CD4-positive, alpha-beta T cell (primary cell): ENCODE measurements at regions not wholly inside any gene's neighbourhood (a gene's known extent, or its start where the extent isn't known, plus 50 kb on each side); places are given as distances from the start of the nearest gene placed in this dataset.

Source experiments
- ATAC-seq: fragments of 200-7000 bp; cut with Tn5 transposase; one replicate; pipeline ENCODE4 v1.10.0; 2022; ENCODE audit warnings: mild to moderate bottlenecking; ENCODE audit not compliant: poor library complexity
- CTCF ChIA-PET: fragments of 350-600 bp; sonication (Branson Sonifier 250); formaldehyde crosslinking; loops from one replicate; lab custom pipeline; 2021; ENCODE audit warnings: antibody characterized with exemption, inconsistent platforms; lab: Charles Lee
- POLR2A ChIA-PET: fragments of 350-600 bp; sonication (Branson Sonifier 250); formaldehyde crosslinking; loops from one replicate; lab custom pipeline; 2021; ENCODE audit warnings: antibody characterized with exemption, inconsistent platforms; lab: Charles Lee
- DNase-seq, 14 experiments: peaks; one replicate each; pipeline ENCODE4 v3.0.0-alpha.2; 2013 to 2020; ENCODE audit warnings: mixed read lengths in 2 of 14
- H3K27ac ChIP-seq, 2 donors: one replicate each; pipeline versions ENCODE4 v1.5.1 to v1.7.0; 2013; ENCODE audit warnings: low read length in 2 of 2, low read depth in 1 of 2, mild to moderate bottlenecking in 1 of 2
- H3K27me3 ChIP-seq, 2 experiments: 1 replicate in 1 of 2; 2 replicates in 1 of 2; pipeline versions ENCODE4 v1.6.1 to v1.7.0; 2013; ENCODE audit warnings: low read length in 2 of 2, control low read depth in 1 of 2, mild to moderate bottlenecking in 1 of 2, moderate library complexity in 1 of 2; ENCODE audit not compliant: insufficient read depth in 2 of 2, control insufficient read depth in 1 of 2
- H3K36me3 ChIP-seq: one replicate; pipeline ENCODE4 v1.6.1; 2013; ENCODE audit warnings: low read length, control low read depth; ENCODE audit not compliant: insufficient read depth
- H3K4me1 ChIP-seq: one replicate; pipeline ENCODE4 v1.6.1; 2013; ENCODE audit warnings: low read length, control low read depth; ENCODE audit not compliant: insufficient read depth
- H3K4me3 ChIP-seq: one replicate; pipeline ENCODE4 v1.5.1; 2013; ENCODE audit warnings: mild to moderate bottlenecking, low read length, moderate library complexity
- H3K9me3 ChIP-seq, 2 experiments: 1 replicate in 1 of 2; 2 replicates in 1 of 2; pipeline versions ENCODE4 v1.6.1 to v1.7.0; 2013; ENCODE audit warnings: low read length in 2 of 2, mild to moderate bottlenecking in 2 of 2, control low read depth in 1 of 2, moderate library complexity in 1 of 2; ENCODE audit not compliant: control insufficient read depth in 1 of 2, insufficient read depth in 1 of 2
- H3K27ac Mint-ChIP-seq: one replicate; pipeline ENCODE4 v1.8.0; 2020; ENCODE audit warnings: mixed read lengths
- H3K27me3 Mint-ChIP-seq: one replicate; pipeline ENCODE4 v1.8.0; 2021; ENCODE audit warnings: mixed read lengths
- H3K36me3 Mint-ChIP-seq: one replicate; pipeline ENCODE4 v1.8.0; 2021; ENCODE audit warnings: low read depth, mixed read lengths
- H3K4me1 Mint-ChIP-seq: one replicate; pipeline ENCODE4 v1.8.0; 2021; ENCODE audit warnings: low read depth, mixed read lengths
- H3K4me3 Mint-ChIP-seq: one replicate; pipeline ENCODE4 v1.8.0; 2020; ENCODE audit warnings: mild to moderate bottlenecking, mixed read lengths
- H3K9me3 Mint-ChIP-seq: one replicate; pipeline ENCODE4 v1.8.0; 2020; ENCODE audit warnings: mixed read lengths
- intact Hi-C, 2 experiments: fragments of 100-400 bp; cut with DNase I in 1 of 2; cut with micrococcal nuclease in 1 of 2; formaldehyde crosslinking; loops; one replicate each; pipeline versions ENCODE4 v1.15.1 to v1.9.0; 2023 to 2025; cut with DNase I, micrococcal nuclease
- TF ChIP-seq, protein P1 (sequence below): fragments of 200-600 bp; IDR thresholded peaks from one replicate; pipeline ENCODE4 v1.8.0; 2022; ENCODE audit warnings: antibody characterized with exemption, mild to moderate bottlenecking

DNA sequence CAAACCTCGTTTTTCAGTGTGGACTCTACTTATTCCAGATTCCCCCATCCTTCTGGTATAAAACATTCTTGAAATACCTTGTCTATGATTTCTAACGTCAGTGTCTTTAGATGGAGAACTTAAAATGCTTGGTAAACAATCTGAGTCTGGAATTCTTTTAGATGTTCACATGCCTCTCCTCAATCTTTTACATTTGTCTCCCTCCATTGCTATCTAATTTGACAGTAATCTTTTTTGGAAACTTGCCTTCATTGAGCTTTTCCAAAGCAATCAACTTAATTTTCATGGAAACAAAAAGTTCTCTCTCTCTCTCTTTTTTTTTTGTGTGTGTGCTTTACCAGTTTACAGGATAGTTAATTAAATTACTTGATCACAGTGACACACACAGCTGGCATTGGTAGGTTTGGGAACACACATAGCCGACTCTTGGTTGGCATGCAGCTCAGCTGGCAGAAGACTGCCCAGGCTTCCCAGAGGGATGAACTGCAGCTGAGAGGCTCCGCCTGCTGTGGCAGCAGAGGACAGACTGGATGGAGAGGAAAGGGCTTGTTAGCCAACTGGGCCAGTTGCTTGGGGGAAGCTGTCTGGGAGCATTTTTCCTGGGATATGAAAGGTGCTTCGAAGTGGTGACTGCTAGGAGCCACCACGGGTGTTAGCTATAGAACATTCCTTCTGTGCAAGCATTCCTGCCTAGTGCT lies 271.3 kb downstream of the ZSWIM6 start:
- Mint-ChIP-seq H3K27me3 (peaks cover 4% of the 10 kb centered on the region), H3K4me1 (no peaks in the 10 kb centered on the region), H3K9me3 (no peaks in the 10 kb centered on the region), H3K36me3 (no peaks in the 10 kb centered on the region), H3K27ac (no peak overlapping the region), H3K4me3 (no peak overlapping the region)
- Histone ChIP-seq H3K9me3 (peaks cover 0 to 6% of the 10 kb centered on the region in 2 experiments), H3K4me1 (no peaks in the 10 kb centered on the region), H3K4me3 (no peak overlapping the region), H3K36me3 (no peaks in the 10 kb centered on the region), H3K27ac (no peak overlapping the region), H3K27me3 (no peaks in the 10 kb centered on the region)
- intact Hi-C loops, result no loop called here
- TF ChIP-seq, protein P1, sequence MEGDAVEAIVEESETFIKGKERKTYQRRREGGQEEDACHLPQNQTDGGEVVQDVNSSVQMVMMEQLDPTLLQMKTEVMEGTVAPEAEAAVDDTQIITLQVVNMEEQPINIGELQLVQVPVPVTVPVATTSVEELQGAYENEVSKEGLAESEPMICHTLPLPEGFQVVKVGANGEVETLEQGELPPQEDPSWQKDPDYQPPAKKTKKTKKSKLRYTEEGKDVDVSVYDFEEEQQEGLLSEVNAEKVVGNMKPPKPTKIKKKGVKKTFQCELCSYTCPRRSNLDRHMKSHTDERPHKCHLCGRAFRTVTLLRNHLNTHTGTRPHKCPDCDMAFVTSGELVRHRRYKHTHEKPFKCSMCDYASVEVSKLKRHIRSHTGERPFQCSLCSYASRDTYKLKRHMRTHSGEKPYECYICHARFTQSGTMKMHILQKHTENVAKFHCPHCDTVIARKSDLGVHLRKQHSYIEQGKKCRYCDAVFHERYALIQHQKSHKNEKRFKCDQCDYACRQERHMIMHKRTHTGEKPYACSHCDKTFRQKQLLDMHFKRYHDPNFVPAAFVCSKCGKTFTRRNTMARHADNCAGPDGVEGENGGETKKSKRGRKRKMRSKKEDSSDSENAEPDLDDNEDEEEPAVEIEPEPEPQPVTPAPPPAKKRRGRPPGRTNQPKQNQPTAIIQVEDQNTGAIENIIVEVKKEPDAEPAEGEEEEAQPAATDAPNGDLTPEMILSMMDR, result no peak
- no peak for DNase-seq
- POLR2A ChIA-PET, result no interaction called here
- CTCF ChIA-PET, result no interaction called here
- ATAC-seq, result no peak

DNA sequence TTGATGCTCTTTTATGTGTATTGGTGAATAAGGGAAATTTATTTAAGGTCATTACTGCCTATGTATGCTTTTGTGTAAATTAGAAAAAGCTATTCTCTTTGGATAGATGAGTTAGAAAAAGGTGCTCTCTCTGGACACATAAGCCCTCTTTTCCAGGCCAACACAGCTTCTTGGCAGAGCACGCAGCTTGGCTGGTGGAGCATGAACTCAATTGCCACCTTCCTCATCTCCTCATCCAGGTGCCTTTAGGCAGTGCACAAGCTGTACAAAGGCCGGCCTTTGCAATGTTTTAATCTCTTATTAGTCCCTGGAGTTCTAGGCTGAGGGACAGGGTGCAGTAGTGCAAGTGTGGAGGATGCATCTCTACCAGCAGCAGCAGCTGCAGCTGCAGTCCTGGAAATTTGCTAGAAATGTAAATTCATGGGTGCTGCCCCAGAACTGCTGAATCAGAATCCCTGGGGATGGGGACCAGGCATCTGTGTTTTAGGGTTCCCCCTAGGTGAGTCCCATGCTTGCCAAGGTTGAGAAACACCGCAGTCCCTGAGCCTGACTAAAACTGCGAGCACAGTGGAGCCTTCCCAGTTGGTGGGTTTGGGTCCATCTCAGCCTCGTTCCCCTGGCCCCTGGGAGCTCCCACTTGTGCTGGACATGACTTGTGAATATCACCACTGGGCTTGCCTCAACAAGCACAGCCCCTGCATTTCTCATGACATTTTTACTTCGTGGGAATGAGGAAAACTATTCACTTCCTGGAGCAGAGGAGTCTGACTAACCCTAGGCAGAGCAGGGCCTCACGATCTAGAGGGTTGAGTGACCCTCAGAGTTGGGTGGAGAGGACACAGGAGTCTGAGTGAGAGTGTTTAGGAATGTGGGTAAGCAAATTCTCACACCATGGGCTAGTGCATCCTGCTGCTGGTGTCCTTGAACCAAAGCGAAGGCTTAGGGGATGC lies 272.3 kb downstream of the ZSWIM6 start:
- peaks cover 4% of the 10 kb centered on the region for H3K27me3 Mint-ChIP-seq
- no peaks in the 10 kb centered on the region for H3K4me1 Mint-ChIP-seq
- no peaks in the 10 kb centered on the region for H3K4me1 ChIP-seq
- H3K27ac ChIP-seq, result no peak overlapping the region
- no peak overlapping the region for H3K4me3 Mint-ChIP-seq
- ATAC-seq, result no peak
- H3K27ac Mint-ChIP-seq, result no peak overlapping the region
- ChIA-PET POLR2A (no interaction called here), CTCF (no interaction called here)
- TF ChIP-seq, protein P1, result no peak
- no peaks in the 10 kb centered on the region for H3K36me3 ChIP-seq
- no peaks in the 10 kb centered on the region for H3K27me3 ChIP-seq
- H3K9me3 Mint-ChIP-seq, result no peaks in the 10 kb centered on the region
- H3K4me3 ChIP-seq, result no peak overlapping the region
- no peak for DNase-seq
- intact Hi-C loops, result no loop called here
- H3K36me3 Mint-ChIP-seq, result no peaks in the 10 kb centered on the region
- H3K9me3 ChIP-seq, result peaks cover 0 to 6% of the 10 kb centered on the region in 2 experiments

DNA sequence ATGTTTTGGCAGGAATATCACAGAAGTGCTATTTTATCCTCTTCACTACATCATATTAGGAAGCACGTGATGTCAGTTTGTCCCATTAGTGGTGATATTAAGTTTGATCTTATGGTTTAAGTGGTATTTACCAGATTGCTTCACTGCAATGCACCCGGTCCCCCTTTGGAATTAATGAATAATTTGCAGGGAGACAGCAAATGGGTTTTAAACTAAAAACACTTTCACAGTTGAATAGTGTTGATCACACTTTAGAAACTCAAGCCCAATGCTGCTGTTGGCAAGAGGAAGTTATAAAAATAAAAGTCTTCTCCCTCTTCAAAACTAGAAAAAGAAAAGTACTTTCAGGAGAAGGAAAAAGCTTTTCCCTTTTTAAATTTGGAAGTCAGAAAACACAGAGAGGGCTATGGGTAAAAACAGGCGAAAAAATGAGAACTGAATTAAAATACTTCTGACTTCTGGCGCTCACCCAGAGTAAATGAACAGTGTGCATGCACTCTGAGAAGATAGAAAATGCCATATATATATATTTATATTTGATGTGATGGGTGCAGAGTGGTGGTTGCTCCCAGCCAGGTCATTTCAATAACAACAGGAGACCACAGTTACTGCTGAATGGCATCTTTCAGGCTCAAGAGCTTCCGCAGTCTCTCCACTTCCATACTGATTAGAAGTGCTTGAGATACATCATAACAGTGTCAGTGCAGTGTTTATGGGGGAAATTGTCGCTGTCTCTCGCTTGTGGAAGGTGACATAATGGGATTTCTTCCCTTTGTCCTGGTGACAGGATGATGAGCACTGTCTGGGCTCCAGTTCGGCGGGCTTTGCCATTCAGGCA lies 278.0 kb downstream of the ZSWIM6 start:
- DNase-seq (no peak), ATAC-seq (no peak)
- H3K9me3 Mint-ChIP-seq, result no peaks in the 10 kb centered on the region
- H3K27me3 ChIP-seq, result peaks cover 0 to 3% of the 10 kb centered on the region in 2 experiments
- CTCF ChIA-PET, result no interaction called here
- no peaks in the 10 kb centered on the region for H3K36me3 ChIP-seq
- no peaks in the 10 kb centered on the region for H3K36me3 Mint-ChIP-seq
- no peak overlapping the region for H3K27ac Mint-ChIP-seq
- H3K4me3 Mint-ChIP-seq, result no peak overlapping the region
- H3K4me1 ChIP-seq, result no peaks in the 10 kb centered on the region
- no peak overlapping the region for H3K27ac ChIP-seq
- POLR2A ChIA-PET, result no interaction called here
- no peak overlapping the region for H3K4me3 ChIP-seq
- intact Hi-C loops, result no loop called here
- H3K4me1 Mint-ChIP-seq, result no peaks in the 10 kb centered on the region
- TF ChIP-seq, protein P1, result no peak
- H3K9me3 ChIP-seq, result peaks cover 0 to 6% of the 10 kb centered on the region in 2 experiments
- peaks cover 9% of the 10 kb centered on the region for H3K27me3 Mint-ChIP-seq
